Esophagus squamous epithelium (tissue), 5 donors: ENCODE measurements at regions not wholly inside any gene's neighbourhood (a gene's known extent, or its start where the extent isn't known, plus 50 kb on each side); places are given as distances from the start of the nearest gene placed in this dataset.

Experiments
- DNase-seq: peaks from one replicate; lab custom pipeline; 2025; lab: John Stamatoyannopoulos, UW
- H3K27ac ChIP-seq, 4 donors: fragments of 200-600 bp; sonication (generic); one replicate each; pipeline ENCODE4 v1.5.1; 2016 to 2019; ENCODE audit warnings: mild to moderate bottlenecking in 1 of 4
- H3K27me3 ChIP-seq, 4 donors: fragments of 200-600 bp; sonication (generic); 1 replicate in 3 of 4; 2 replicates in 1 of 4; pipeline versions ENCODE4 v1.5.1 to v1.6.0; 2017 to 2021; ENCODE audit warnings: antibody characterized with exemption in 1 of 4
- H3K36me3 ChIP-seq, 3 donors: fragments of 200-600 bp; sonication (generic); one replicate each; pipeline ENCODE4 v1.5.1; 2016 to 2019
- H3K4me1 ChIP-seq, 3 donors: fragments of 200-600 bp; sonication (generic); one replicate each; pipeline ENCODE4 v1.5.1; 2017 to 2019
- H3K4me3 ChIP-seq, 4 donors: fragments of 200-600 bp; sonication (generic); 1 replicate in 3 of 4; 2 replicates in 1 of 4; pipeline ENCODE4 v1.5.1; 2016 to 2019; ENCODE audit warnings: mild to moderate bottlenecking in 2 of 4, moderate library complexity in 1 of 4
- H3K9me3 ChIP-seq, 3 donors: fragments of 200-600 bp; sonication (generic); one replicate each; pipeline ENCODE4 v1.5.1; 2016 to 2019
- CTCF ChIP-seq, 6 experiments: fragments of 450-650 bp in 4 of 6; fragments of 200-600 bp in 2 of 6; sonication (generic) in 2 of 6; IDR thresholded peaks; one replicate each; pipeline ENCODE4 v1.5.1; 2016 to 2019; ENCODE audit warnings: antibody characterized with exemption in 6 of 6, mild to moderate bottlenecking in 4 of 6, moderate library complexity in 4 of 6
- POLR2A ChIP-seq, 4 donors: fragments of 450-650 bp; IDR thresholded peaks; one replicate each; pipeline ENCODE4 v1.6.1; 2017; ENCODE audit warnings: antibody characterized with exemption in 4 of 4, mild to moderate bottlenecking in 4 of 4, moderate library complexity in 3 of 4
- whole genome bisulfite sequencing, 2 donors: methylation state at CpG; one replicate each; pipeline ENCODE4 v1.1.5; 2018; 5-methylcytosine and 5-hydroxymethylcytosine counted together
- intact Hi-C: fragments of 100-400 bp; cut with DNase I; formaldehyde crosslinking; loops from one replicate; pipeline ENCODE4 v1.15.0; 2022
- donor health status: DM: yes; HTN: yes; CAD: no.

- TF ChIP-seq POLR2A (IDR thresholded peaks at IDR 0.05) = no peak
- TF ChIP-seq CTCF (IDR thresholded peaks at IDR 0.05) = no peak
- Histone ChIP-seq H3K4me1 (no peaks in the 10 kb centered on the region), H3K36me3 (no peaks in the 10 kb centered on the region), H3K9me3 (no peaks in the 10 kb centered on the region), H3K27me3 (no peaks in the 10 kb centered on the region), H3K4me3 (no peak overlapping the region), H3K27ac (no peak overlapping the region)
- WGBS, 2 donors = 28 to 32% methylated on average over 2 of the region's 2 CpGs
- intact Hi-C loops = no loop called here
- DNase-seq = no peak
Measured at GRCh38 chr4:110424144-110424543, 51.8 kb upstream of the ENPEP start.

GRCh38 chr4:110418641-110419040 lies 57.3 kb upstream of the ENPEP start:
- no peak for TF ChIP-seq POLR2A (IDR thresholded peaks at IDR 0.05)
- no peak for TF ChIP-seq CTCF (IDR thresholded peaks at IDR 0.05)
- intact Hi-C loops = no loop called here
- DNase-seq = no peak

DNA sequence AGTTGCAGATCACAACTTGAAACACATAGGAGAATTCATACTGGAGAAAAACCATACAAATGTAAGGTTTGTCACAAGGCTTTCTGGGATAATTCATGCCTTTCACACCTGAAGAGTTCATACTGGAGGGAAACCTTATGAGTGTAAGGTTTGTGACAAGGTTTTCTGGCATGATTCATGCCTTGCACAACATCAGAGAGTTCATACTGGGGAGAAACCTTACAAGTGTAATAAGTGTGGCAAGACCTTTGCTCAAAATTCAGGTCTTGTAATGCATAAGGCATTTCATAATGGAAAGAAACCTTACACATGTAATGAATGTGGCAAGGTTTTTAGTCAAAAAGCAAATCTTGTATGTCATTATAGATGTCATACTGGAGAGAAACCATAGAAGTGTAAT lies 58.8 kb upstream of the ENPEP start:
- no peak overlapping the region for H3K27ac ChIP-seq
- TF ChIP-seq CTCF (IDR thresholded peaks at IDR 0.05) = no peak
- no peak for TF ChIP-seq POLR2A (IDR thresholded peaks at IDR 0.05)
- H3K27me3 ChIP-seq = no peaks in the 10 kb centered on the region
- no peak overlapping the region for H3K4me3 ChIP-seq
- H3K4me1 ChIP-seq = no peaks in the 10 kb centered on the region
- no peaks in the 10 kb centered on the region for H3K9me3 ChIP-seq
- intact Hi-C loops = no loop called here
- no peaks in the 10 kb centered on the region for H3K36me3 ChIP-seq
- DNase-seq = no peak

More at GRCh38 chr4:110418641-110419040, 57.3 kb upstream of the ENPEP start:
- H3K36me3 ChIP-seq = no peaks in the 10 kb centered on the region
- H3K27ac ChIP-seq = no peak overlapping the region
- H3K4me3 ChIP-seq = no peak overlapping the region
- H3K9me3 ChIP-seq = no peaks in the 10 kb centered on the region
- H3K27me3 ChIP-seq = no peaks in the 10 kb centered on the region
- H3K4me1 ChIP-seq = no peaks in the 10 kb centered on the region
- 73 to 84% methylated on average over 7 to 15 of the region's 15 CpGs for WGBS, 2 donors

DNA sequence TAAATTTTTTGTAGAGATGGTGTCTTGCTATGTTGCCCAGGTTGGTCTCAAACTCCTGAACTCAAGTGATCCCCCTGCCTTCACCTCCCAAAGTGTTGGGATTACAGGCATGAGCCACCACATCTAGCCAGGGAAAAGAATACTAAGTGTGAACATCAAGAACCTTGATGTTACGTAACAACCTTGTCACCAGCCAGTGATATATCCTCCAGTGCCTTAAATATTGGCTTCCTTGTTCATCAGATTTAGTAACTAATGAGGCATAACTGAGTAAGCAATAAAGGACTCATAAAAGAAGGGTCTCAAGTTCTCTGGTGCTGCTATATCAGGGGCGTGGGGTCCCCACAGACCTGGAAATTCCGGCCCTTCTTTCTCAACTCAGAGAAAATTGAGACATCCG lies 60.5 kb upstream of the ENPEP start:
- intact Hi-C loops = no loop called here
- no peak overlapping the region for H3K27ac ChIP-seq
- 72% methylated on average over 4 of the region's 4 CpGs for WGBS, 2 donors
- no peaks in the 10 kb centered on the region for H3K27me3 ChIP-seq
- H3K36me3 ChIP-seq = no peaks in the 10 kb centered on the region
- DNase-seq = no peak
- no peak overlapping the region for H3K4me3 ChIP-seq
- no peak for TF ChIP-seq CTCF (IDR thresholded peaks at IDR 0.05)
- TF ChIP-seq POLR2A (IDR thresholded peaks at IDR 0.05) = no peak
- no peaks in the 10 kb centered on the region for H3K4me1 ChIP-seq
- no peaks in the 10 kb centered on the region for H3K9me3 ChIP-seq

DNA sequence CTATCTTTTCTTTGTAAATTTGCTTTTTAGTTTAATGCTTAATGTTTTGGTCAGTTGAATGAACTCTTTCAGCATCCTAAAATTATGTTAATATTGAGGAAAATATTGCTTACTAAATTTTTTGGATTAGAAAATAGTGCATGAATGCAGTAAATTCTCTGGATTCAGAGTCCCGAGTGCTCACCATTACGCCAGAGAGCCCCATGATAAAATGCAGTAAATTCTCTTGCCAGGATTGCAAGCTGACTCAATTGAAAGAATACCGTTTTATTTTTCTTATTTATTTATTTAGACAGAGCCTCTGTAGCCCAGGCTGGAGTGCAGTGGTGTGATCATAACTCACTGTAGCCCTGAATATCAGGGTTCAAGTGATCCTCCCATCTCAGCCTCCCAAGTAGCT lies 60.9 kb upstream of the ENPEP start:
- H3K36me3 ChIP-seq = no peaks in the 10 kb centered on the region
- 80 to 89% methylated on average over 3 of the region's 3 CpGs for WGBS, 2 donors
- H3K27me3 ChIP-seq = no peaks in the 10 kb centered on the region
- no peak for DNase-seq
- no peaks in the 10 kb centered on the region for H3K9me3 ChIP-seq
- no peak overlapping the region for H3K4me3 ChIP-seq
- no peaks in the 10 kb centered on the region for H3K4me1 ChIP-seq
- no peak overlapping the region for H3K27ac ChIP-seq
- intact Hi-C loops = no loop called here
- TF ChIP-seq CTCF (IDR thresholded peaks at IDR 0.05) = no peak
- TF ChIP-seq POLR2A (IDR thresholded peaks at IDR 0.05) = no peak
